Mesendoderm (in vitro differentiated cells): ENCODE measurements at regions not wholly inside any gene's neighbourhood (a gene's known extent, or its start where the extent isn't known, plus 50 kb on each side); places are given as distances from the start of the nearest gene placed in this dataset.

ENCODE experiments used
- DNase-seq: peaks from one replicate; pipeline ENCODE4 v3.0.0; 2013
- H2AK5ac ChIP-seq: 2 replicates; pipeline ENCODE4 v1.6.1; 2013; ENCODE audit warnings: low read length, inconsistent platforms
- H2BK120ac ChIP-seq: 2 replicates; pipeline ENCODE4 v1.6.1; 2013; ENCODE audit warnings: low read depth, mild to moderate bottlenecking, low read length, moderate library complexity, mixed read lengths
- H2BK15ac ChIP-seq: replicated peaks from 2 replicates; pipeline ENCODE4 v1.6.1; 2013; ENCODE audit warnings: low read depth, mild to moderate bottlenecking, moderate library complexity
- H2BK5ac ChIP-seq: 2 replicates; pipeline ENCODE4 v1.6.1; 2013; ENCODE audit warnings: low read length, inconsistent platforms
- H3K18ac ChIP-seq: 2 replicates; pipeline ENCODE4 v1.6.1; 2013; ENCODE audit warnings: mild to moderate bottlenecking, low read length, mixed read lengths
- H3K23ac ChIP-seq: one replicate; pipeline ENCODE4 v1.6.1; 2013; ENCODE audit warnings: low read length
- H3K27ac ChIP-seq: 2 replicates; pipeline ENCODE4 v1.5.1; 2013; ENCODE audit warnings: low read depth, mild to moderate bottlenecking, inconsistent platforms, low read length, moderate library complexity
- H3K27me3 ChIP-seq: 2 replicates; pipeline ENCODE4 v1.6.1; 2013; ENCODE audit warnings: low read length, control low read depth, mild to moderate bottlenecking, inconsistent platforms; ENCODE audit not compliant: insufficient read depth, poor library complexity
- H3K36me3 ChIP-seq: 2 replicates; pipeline ENCODE4 v1.6.1; 2013; ENCODE audit warnings: low read length, inconsistent platforms; ENCODE audit not compliant: control insufficient read depth, insufficient read depth
- H3K4ac ChIP-seq: one replicate; pipeline ENCODE4 v1.6.1; 2013; ENCODE audit warnings: low read depth, mild to moderate bottlenecking, low read length, moderate library complexity
- H3K4me1 ChIP-seq: 2 replicates; pipeline ENCODE4 v1.6.1; 2013; ENCODE audit warnings: low read depth, low read length, inconsistent platforms; ENCODE audit not compliant: control insufficient read depth
- H3K4me2 ChIP-seq: 2 replicates; pipeline ENCODE4 v1.6.1; 2013; ENCODE audit warnings: low read length
- H3K4me3 ChIP-seq: 2 replicates; pipeline ENCODE4 v1.5.1; 2013; ENCODE audit warnings: mild to moderate bottlenecking, low read length
- H3K56ac ChIP-seq: one replicate; pipeline ENCODE4 v1.6.1; 2013; ENCODE audit warnings: low read length
- H3K79me1 ChIP-seq: 2 replicates; pipeline ENCODE4 v1.6.1; 2013; ENCODE audit warnings: low read length, inconsistent platforms
- H3K79me2 ChIP-seq: 2 replicates; pipeline ENCODE4 v1.6.1; 2013; ENCODE audit warnings: mild to moderate bottlenecking, low read length; ENCODE audit not compliant: control insufficient read depth, insufficient read depth
- H3K9ac ChIP-seq: 2 replicates; pipeline ENCODE4 v1.6.1; 2013; ENCODE audit warnings: low read length, inconsistent platforms
- H4K5ac ChIP-seq: one replicate; pipeline ENCODE4 v1.6.1; 2013; ENCODE audit warnings: low read length
- H4K8ac ChIP-seq: one replicate; pipeline ENCODE4 v1.6.1; 2013; ENCODE audit warnings: low read depth, mild to moderate bottlenecking, control low read depth, low read length, moderate library complexity
- whole genome bisulfite sequencing: extraction: QIAGEN DNeasy Blood & Tissue Kit; methylation state at CpG from one replicate; pipeline ENCODE4 v1.1.7; 2013; ENCODE audit warnings: low lambda C conversion rate, missing lambda C conversion rate; ENCODE audit not compliant: insufficient coverage; ENCODE audit errors: extremely low coverage; 5-methylcytosine and 5-hydroxymethylcytosine counted together

GRCh38 chr17:70353408-70354092 lies 184.2 kb downstream of the KCNJ2 start:
- no peaks in the 10 kb centered on the region for H3K4me1 ChIP-seq
- H3K4ac ChIP-seq = no peak overlapping the region
- H3K79me1 ChIP-seq = no peaks in the 10 kb centered on the region
- H3K27me3 ChIP-seq = no peaks in the 10 kb centered on the region
- no peak overlapping the region for H2BK120ac ChIP-seq
- no peaks in the 10 kb centered on the region for H3K36me3 ChIP-seq
- no peak overlapping the region for H3K4me3 ChIP-seq
- no peak overlapping the region for H3K9ac ChIP-seq
- H3K56ac ChIP-seq = no peak overlapping the region
- H4K5ac ChIP-seq = no peak overlapping the region
- H4K8ac ChIP-seq = no peak overlapping the region
- no peaks in the 10 kb centered on the region for H3K79me2 ChIP-seq
- H3K4me2 ChIP-seq = no peak overlapping the region
- H3K27ac ChIP-seq = no peak overlapping the region
- no peak overlapping the region for H2BK15ac ChIP-seq
- no CpG with 5 or more reads among the region's 2 CpGs for WGBS
- no peak overlapping the region for H2AK5ac ChIP-seq
- DNase-seq = no peak
- no peak overlapping the region for H2BK5ac ChIP-seq
- H3K23ac ChIP-seq = no peak overlapping the region
- H3K18ac ChIP-seq = no peak overlapping the region

- Histone ChIP-seq H3K4ac (no peak overlapping the region), H3K79me1 (no peaks in the 10 kb centered on the region), H2BK5ac (no peak overlapping the region), H2BK120ac (no peak overlapping the region), H3K23ac (no peak overlapping the region), H3K27me3 (no peaks in the 10 kb centered on the region), H2AK5ac (no peak overlapping the region), H3K4me2 (no peak overlapping the region), H3K4me3 (no peak overlapping the region), H3K56ac (no peak overlapping the region), H2BK15ac (no peak overlapping the region), H3K36me3 (no peaks in the 10 kb centered on the region), H4K8ac (no peak overlapping the region), H3K18ac (no peak overlapping the region), H4K5ac (no peak overlapping the region), H3K9ac (no peak overlapping the region), H3K27ac (no peak overlapping the region), H3K79me2 (no peaks in the 10 kb centered on the region), H3K4me1 (no peaks in the 10 kb centered on the region)
- DNase-seq = no peak
- no CpG with 5 or more reads among the region's 2 CpGs for WGBS
Measured at GRCh38 chr17:70355185-70355584, 185.9 kb downstream of the KCNJ2 start.

- Histone ChIP-seq H3K4ac (no peak overlapping the region), H3K4me1 (no peaks in the 10 kb centered on the region), H2AK5ac (no peak overlapping the region), H4K5ac (no peak overlapping the region), H2BK15ac (no peak overlapping the region), H3K27me3 (no peaks in the 10 kb centered on the region), H3K36me3 (no peaks in the 10 kb centered on the region), H4K8ac (no peak overlapping the region), H3K4me3 (no peak overlapping the region), H2BK5ac (no peak overlapping the region), H3K9ac (no peak overlapping the region), H2BK120ac (no peak overlapping the region), H3K4me2 (no peak overlapping the region), H3K79me1 (no peaks in the 10 kb centered on the region), H3K23ac (no peak overlapping the region), H3K18ac (no peak overlapping the region), H3K79me2 (no peaks in the 10 kb centered on the region), H3K27ac (no peak overlapping the region), H3K56ac (no peak overlapping the region)
- WGBS = no CpG with 5 or more reads among the region's 5 CpGs
- no peak for DNase-seq
Measured at GRCh38 chr17:70357190-70357589, 187.9 kb downstream of the KCNJ2 start.

- Histone ChIP-seq H2BK120ac (no peak overlapping the region), H4K5ac (no peak overlapping the region), H2BK5ac (no peak overlapping the region), H4K8ac (no peak overlapping the region), H3K79me1 (no peaks in the 10 kb centered on the region), H2AK5ac (no peak overlapping the region), H3K27me3 (no peaks in the 10 kb centered on the region), H3K9ac (no peak overlapping the region), H3K4me3 (no peak overlapping the region), H3K23ac (no peak overlapping the region), H3K27ac (no peak overlapping the region), H3K36me3 (no peaks in the 10 kb centered on the region), H3K4me1 (no peaks in the 10 kb centered on the region), H3K4me2 (no peak overlapping the region), H2BK15ac (no peak overlapping the region), H3K4ac (no peak overlapping the region), H3K56ac (no peak overlapping the region), H3K18ac (no peak overlapping the region), H3K79me2 (no peaks in the 10 kb centered on the region)
- no CpG with 5 or more reads among the region's 2 CpGs for WGBS
- peak; percentile 34 for DNase-seq
Measured at GRCh38 chr17:70365091-70365583, 195.8 kb downstream of the KCNJ2 start.

GRCh38 chr17:70366386-70366785 lies 197.1 kb downstream of the KCNJ2 start:
- Histone ChIP-seq H2BK120ac (no peak overlapping the region), H2BK5ac (no peak overlapping the region), H3K36me3 (no peaks in the 10 kb centered on the region), H3K27ac (no peak overlapping the region), H4K5ac (no peak overlapping the region), H4K8ac (no peak overlapping the region), H3K23ac (no peak overlapping the region), H3K4me1 (no peaks in the 10 kb centered on the region), H3K79me2 (no peaks in the 10 kb centered on the region), H3K4ac (no peak overlapping the region), H3K4me2 (no peak overlapping the region), H2BK15ac (no peak overlapping the region), H2AK5ac (no peak overlapping the region), H3K18ac (no peak overlapping the region), H3K9ac (no peak overlapping the region), H3K4me3 (no peak overlapping the region), H3K56ac (no peak overlapping the region), H3K79me1 (no peaks in the 10 kb centered on the region), H3K27me3 (no peaks in the 10 kb centered on the region)
- peak; percentile 29 for DNase-seq

- H3K9ac ChIP-seq = no peak overlapping the region
- no peaks in the 10 kb centered on the region for H3K79me1 ChIP-seq
Measured at GRCh38 chr17:70368011-70368410, 198.7 kb downstream of the KCNJ2 start.

More at GRCh38 chr17:70368011-70368410, 198.7 kb downstream of the KCNJ2 start:
- Histone ChIP-seq H3K27ac (no peak overlapping the region), H3K4ac (no peak overlapping the region), H3K18ac (no peak overlapping the region), H3K56ac (no peak overlapping the region), H4K5ac (no peak overlapping the region), H2BK5ac (no peak overlapping the region), H4K8ac (no peak overlapping the region), H3K27me3 (no peaks in the 10 kb centered on the region), H3K79me2 (no peaks in the 10 kb centered on the region), H3K4me1 (no peaks in the 10 kb centered on the region), H3K36me3 (no peaks in the 10 kb centered on the region), H2BK15ac (no peak overlapping the region), H3K4me2 (no peak overlapping the region), H2AK5ac (no peak overlapping the region), H3K4me3 (no peak overlapping the region), H3K23ac (no peak overlapping the region), H2BK120ac (no peak overlapping the region)
- DNase-seq = no peak
